Right atrium auricular region (tissue), 2 donors: ENCODE measurements at regions not wholly inside any gene's neighbourhood (a gene's known extent, or its start where the extent isn't known, plus 50 kb on each side); places are given as distances from the start of the nearest gene placed in this dataset.

Experiments used
- DNase-seq: peaks from one replicate; pipeline ENCODE4 v3.0.0-alpha.2; 2019; ENCODE audit warnings: low spot score
- H3K27ac ChIP-seq, 2 donors: fragments of 200-600 bp; sonication (generic); 1 replicate in 1 of 2; 2 replicates in 1 of 2; pipeline ENCODE4 v1.5.1; 2016 to 2019
- H3K27me3 ChIP-seq, 2 donors: fragments of 200-600 bp; sonication (generic); one replicate each; pipeline versions ENCODE4 v1.5.1 to v1.6.0; 2017 to 2019
- H3K36me3 ChIP-seq: fragments of 200-600 bp; sonication (generic); one replicate; pipeline ENCODE4 v1.5.1; 2016
- H3K4me1 ChIP-seq, 2 donors: fragments of 200-600 bp; sonication (generic); one replicate each; pipeline versions ENCODE4 v1.5.1 to v1.6.0; 2017 to 2019
- H3K4me3 ChIP-seq, 2 donors: fragments of 200-600 bp; sonication (generic); 1 replicate in 1 of 2; 2 replicates in 1 of 2; pipeline ENCODE4 v1.5.1; 2017 to 2019; ENCODE audit warnings: mild to moderate bottlenecking in 1 of 2, moderate library complexity in 1 of 2
- H3K9me3 ChIP-seq, 2 donors: fragments of 200-600 bp; sonication (generic); one replicate each; pipeline ENCODE4 v1.5.1; 2019
- TF ChIP-seq, protein P1 (sequence below), 2 donors: fragments of 200-600 bp; sonication (generic); IDR thresholded peaks; one replicate each; pipeline ENCODE4 v1.5.1; 2019; ENCODE audit warnings: antibody characterized with exemption in 2 of 2

DNA sequence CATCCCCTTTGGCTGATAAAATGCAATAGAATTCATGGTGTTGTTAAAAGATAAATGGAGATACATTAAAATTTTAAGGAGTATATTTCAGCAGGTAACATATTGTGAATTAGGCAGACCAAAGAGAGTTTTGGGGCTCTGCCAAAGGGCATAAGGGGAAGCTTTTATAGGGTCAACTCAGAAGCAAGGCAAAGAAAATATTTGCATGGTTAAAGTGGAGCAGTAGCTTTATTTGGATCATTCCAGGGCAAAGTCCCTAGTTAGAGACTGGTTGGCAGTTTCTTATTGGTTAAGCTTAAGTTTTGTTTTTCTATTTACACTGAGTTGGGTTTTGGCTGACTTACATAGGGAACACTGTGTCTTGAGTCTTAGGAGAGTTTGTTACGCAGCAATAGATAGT lies 75.1 kb upstream of the CA10 start:
- TF ChIP-seq, protein P1, sequence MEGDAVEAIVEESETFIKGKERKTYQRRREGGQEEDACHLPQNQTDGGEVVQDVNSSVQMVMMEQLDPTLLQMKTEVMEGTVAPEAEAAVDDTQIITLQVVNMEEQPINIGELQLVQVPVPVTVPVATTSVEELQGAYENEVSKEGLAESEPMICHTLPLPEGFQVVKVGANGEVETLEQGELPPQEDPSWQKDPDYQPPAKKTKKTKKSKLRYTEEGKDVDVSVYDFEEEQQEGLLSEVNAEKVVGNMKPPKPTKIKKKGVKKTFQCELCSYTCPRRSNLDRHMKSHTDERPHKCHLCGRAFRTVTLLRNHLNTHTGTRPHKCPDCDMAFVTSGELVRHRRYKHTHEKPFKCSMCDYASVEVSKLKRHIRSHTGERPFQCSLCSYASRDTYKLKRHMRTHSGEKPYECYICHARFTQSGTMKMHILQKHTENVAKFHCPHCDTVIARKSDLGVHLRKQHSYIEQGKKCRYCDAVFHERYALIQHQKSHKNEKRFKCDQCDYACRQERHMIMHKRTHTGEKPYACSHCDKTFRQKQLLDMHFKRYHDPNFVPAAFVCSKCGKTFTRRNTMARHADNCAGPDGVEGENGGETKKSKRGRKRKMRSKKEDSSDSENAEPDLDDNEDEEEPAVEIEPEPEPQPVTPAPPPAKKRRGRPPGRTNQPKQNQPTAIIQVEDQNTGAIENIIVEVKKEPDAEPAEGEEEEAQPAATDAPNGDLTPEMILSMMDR (IDR thresholded peaks at IDR 0.05), result no peak
- no peak overlapping the region for H3K4me3 ChIP-seq
- no peaks in the 10 kb centered on the region for H3K27me3 ChIP-seq
- H3K27ac ChIP-seq, result no peak overlapping the region
- DNase-seq, result no peak
- H3K9me3 ChIP-seq, result no peaks in the 10 kb centered on the region
- no peaks in the 10 kb centered on the region for H3K4me1 ChIP-seq
- no peaks in the 10 kb centered on the region for H3K36me3 ChIP-seq

DNA sequence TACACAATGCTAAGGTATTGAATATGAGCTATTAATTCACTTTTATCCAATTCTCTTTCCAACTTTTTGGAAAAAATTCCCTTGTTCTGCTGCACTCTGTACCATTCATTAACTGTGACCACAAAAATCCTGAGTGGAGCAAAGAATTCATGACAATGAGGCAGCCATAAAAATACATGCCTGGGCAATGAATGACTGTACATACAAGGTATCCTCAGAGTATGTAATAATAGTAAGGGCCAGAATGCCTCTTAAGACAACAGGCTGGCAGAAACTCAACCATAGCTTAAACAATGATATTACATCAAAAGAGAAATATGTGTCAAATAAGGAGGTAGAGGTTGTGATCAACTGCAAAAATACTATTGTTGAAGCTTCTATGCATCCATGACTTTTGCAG lies 74.7 kb upstream of the CA10 start:
- TF ChIP-seq, protein P1 (IDR thresholded peaks at IDR 0.05), result no peak
- no peak for DNase-seq
- no peak overlapping the region for H3K27ac ChIP-seq
- no peaks in the 10 kb centered on the region for H3K9me3 ChIP-seq
- H3K4me3 ChIP-seq, result no peak overlapping the region
- no peaks in the 10 kb centered on the region for H3K4me1 ChIP-seq
- no peaks in the 10 kb centered on the region for H3K36me3 ChIP-seq
- H3K27me3 ChIP-seq, result no peaks in the 10 kb centered on the region

DNA sequence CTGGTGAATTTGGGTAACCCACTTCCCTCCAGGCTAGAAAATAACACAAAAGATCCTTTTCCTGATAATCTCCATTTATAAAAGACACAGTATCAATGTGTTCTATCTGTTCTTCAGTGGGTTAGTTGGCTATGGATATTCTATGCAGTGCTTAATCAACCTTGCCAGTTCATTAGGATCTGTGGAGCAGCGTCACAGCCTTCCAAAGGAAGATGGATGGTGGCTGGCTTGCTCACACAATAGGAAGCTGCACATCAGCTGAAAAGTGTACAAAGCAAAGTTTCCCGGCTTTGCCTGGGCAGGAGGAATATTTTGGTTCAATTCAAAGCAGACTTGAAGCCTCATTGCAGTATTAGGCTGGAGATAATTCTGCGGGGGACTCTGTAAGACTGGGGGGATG lies 70.3 kb upstream of the CA10 start:
- H3K27me3 ChIP-seq, result no peaks in the 10 kb centered on the region

DNA sequence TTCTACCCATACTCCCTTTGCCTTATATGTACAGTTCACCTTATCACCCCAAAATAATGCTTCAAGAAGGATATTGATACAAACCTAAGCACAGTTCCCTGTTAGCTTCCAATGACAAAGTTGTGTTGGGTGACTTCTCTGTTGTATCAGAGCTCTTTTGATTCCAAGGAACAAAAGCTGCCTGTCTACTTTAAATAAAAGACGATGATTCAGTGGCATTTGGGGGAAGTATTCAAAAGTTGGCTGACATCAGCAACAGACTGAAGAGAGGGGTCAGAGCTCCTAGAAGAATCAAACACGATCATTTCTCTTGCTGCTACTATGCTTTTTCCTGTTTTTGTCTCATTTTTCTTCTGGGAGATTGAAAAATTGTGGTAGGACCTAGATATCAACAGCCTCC lies 69.4 kb upstream of the CA10 start:
- TF ChIP-seq, protein P1 (IDR thresholded peaks at IDR 0.05), result no peak
- no peaks in the 10 kb centered on the region for H3K4me1 ChIP-seq
- DNase-seq, result no peak
- H3K9me3 ChIP-seq, result no peaks in the 10 kb centered on the region
- H3K36me3 ChIP-seq, result no peaks in the 10 kb centered on the region
- no peaks in the 10 kb centered on the region for H3K27me3 ChIP-seq
- H3K27ac ChIP-seq, result no peak overlapping the region
- no peak overlapping the region for H3K4me3 ChIP-seq

More for the DNA sequence above, 70.3 kb upstream of the CA10 start:
- Histone ChIP-seq H3K36me3 (no peaks in the 10 kb centered on the region), H3K9me3 (no peaks in the 10 kb centered on the region), H3K4me1 (no peaks in the 10 kb centered on the region), H3K27ac (no peak overlapping the region), H3K4me3 (no peak overlapping the region)
- TF ChIP-seq, protein P1 (IDR thresholded peaks at IDR 0.05), result no peak
- no peak for DNase-seq

DNA sequence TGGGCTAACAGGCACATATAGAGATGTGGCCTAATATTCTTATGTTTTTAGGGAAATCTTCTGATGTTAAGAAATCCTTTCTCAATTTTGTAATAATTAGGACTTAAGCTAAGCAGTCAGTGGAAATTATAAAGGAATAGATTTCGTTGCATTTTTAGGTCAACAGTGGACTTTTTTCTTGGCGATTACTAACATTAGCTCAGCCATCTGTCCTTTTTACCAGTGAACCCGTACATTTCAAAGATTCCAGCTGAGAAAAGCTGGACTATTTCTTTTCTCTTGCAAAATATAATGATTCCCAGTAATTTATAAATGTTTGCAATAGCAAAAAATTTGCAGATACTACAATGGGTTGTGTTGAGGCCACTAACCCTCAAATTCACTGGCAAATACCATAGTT lies 54.9 kb upstream of the CA10 start:
- Histone ChIP-seq H3K9me3 (no peaks in the 10 kb centered on the region), H3K4me3 (no peak overlapping the region), H3K36me3 (no peaks in the 10 kb centered on the region), H3K4me1 (no peaks in the 10 kb centered on the region), H3K27ac (no peak overlapping the region), H3K27me3 (no peaks in the 10 kb centered on the region)
- TF ChIP-seq, protein P1 (IDR thresholded peaks at IDR 0.05), result no peak
- DNase-seq, result no peak

DNA sequence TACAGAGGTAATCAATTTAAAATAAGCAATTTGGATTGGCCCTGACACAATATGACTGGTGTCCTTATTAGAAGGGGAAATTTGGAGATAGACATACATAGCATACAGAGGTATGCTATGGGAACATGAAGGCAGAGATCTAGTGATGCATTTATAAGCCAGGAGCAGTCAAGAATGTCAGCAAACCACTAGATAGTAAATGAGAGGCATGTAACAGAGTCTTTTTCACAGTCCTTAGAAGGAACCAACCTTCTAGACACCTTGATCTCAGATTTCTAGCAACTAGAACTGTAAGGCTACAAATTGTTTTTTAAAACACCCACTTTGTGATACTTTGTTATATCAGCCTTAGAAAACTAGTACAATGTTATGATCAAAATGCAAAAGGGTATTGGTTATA lies 54.3 kb upstream of the CA10 start:
- Histone ChIP-seq H3K9me3 (no peaks in the 10 kb centered on the region), H3K4me1 (no peaks in the 10 kb centered on the region), H3K36me3 (no peaks in the 10 kb centered on the region), H3K27me3 (no peaks in the 10 kb centered on the region), H3K4me3 (no peak overlapping the region), H3K27ac (no peak overlapping the region)
- DNase-seq, result no peak
- TF ChIP-seq, protein P1 (IDR thresholded peaks at IDR 0.05), result no peak
